GM21390 (cell line): ENCODE measurements at regions not wholly inside any gene's neighbourhood (a gene's known extent, or its start where the extent isn't known, plus 50 kb on each side); places are given as distances from the start of the nearest gene placed in this dataset.

Experiments
- ATAC-seq: cut with Tn5 transposase; IDR thresholded peaks from one replicate; pipeline ENCODE4 v1.9.1; 2021; ENCODE audit not compliant: unreplicated experiment

DNA sequence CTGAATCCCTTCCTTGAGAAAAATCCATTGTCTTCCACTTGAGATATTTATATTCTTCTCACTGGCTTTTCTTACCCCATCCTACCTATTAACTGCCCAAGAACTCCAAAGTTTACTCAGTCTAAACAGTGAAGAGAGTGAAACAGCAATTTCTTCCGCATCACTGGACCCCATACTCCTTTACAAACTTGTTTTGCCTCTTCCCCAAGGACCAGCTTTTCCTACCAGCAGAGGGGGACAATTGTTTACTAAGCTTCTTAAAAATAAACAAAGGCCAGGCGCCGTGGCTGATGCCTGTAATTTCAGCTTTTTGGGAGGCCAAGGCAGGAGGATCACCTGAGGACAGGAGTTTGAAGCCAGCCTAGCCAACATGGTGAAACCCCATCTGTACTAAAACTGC is 52.0 kb downstream of the LRATD1 start:
- ATAC-seq, result no peak

DNA sequence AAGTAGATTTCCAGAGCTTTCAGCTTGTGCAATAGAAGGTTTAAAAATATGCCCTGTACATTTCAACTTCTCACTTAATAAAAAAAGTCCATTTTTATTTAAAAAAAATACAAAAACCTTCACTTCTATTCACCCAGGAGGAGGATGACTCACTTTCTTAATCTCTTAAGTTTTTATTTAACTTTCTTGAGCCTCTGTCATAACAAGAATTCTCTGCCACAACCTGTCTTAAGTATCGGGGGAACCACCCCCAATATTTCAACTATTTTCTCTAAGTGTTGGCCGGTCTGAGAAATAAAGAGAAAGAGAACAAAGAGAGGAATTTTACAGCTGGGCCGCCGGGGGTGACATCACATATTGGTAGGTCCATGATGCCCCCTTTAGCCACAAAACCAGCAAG is 58.4 kb downstream of the LRATD1 start:
- ATAC-seq, result no peak

DNA sequence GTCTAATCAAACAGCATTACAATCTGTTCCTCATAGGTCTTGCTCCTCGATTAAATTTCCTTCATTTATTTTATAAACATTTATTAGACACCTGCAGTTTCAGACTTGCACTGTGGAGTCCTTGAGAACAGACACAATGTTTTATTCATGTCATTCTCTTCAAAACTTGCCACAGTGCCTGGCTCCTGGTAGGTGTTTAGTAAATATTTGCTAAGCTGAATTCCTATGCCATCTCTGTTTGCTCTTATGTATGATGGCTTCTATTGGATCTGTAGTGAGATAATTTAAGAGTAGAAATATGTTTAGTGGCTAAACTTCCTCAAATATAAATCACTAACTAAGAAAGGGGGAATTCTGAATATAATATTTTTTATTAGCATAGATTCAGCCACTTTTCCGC is 61.4 kb downstream of the LRATD1 start:
- ATAC-seq, result no peak

DNA sequence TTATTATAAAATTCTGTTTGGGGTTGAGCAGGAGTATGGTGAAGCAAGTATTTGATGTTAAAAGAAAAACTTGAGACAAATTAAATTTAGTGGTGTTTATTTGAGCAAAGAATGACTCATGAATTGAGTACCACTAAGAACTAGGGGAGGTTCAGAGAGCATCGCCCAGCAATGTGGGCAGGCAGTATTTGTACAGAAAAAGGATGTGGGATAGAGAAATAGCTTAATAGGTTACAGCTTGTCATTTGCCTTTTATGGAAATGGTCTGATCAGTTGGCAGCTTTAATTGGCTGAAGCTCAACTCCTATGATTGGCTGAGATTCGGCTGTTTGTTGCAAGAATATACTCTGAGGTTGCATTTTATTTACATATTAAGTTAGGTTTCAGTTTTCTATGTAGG is 68.2 kb downstream of the LRATD1 start:
- ATAC-seq, result no peak

DNA sequence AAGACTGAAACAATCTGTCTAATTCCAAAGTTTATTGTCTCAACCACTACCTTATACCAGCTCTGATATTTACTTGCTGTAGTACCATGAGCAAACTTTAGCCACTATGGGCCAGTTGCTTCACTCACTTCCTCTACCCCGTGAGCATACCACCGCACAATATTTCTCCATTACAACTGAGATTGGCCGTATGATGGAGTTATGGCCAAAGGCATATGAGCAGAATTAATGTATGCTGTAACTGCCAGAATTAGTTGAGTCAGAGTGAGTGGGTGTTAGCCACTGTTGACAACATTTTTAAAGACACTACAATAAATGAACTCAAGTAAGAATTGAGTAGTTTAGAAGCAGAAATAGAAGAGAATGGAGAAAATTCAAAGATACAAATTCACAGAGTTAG is 69.7 kb downstream of the LRATD1 start:
- no peak for ATAC-seq

DNA sequence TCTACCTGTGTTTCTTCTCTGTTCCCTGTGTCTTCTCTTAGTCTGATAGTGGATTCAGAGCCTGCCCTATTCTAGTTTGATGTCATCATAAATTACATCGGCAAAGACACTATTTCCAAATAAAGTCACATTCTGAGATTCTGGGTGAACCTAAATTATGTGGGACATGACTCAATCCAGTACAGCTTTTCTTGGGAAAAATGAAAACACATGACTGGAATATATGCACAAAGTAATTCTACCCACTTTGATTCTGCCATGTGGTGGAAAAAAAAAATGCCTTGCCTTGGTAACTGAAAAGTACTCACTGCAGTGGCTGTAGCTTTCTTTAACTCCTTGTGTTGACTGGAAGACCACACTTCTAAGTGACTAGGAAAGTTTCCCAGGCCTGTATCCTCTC is 73.7 kb downstream of the LRATD1 start:
- ATAC-seq, result no peak

DNA sequence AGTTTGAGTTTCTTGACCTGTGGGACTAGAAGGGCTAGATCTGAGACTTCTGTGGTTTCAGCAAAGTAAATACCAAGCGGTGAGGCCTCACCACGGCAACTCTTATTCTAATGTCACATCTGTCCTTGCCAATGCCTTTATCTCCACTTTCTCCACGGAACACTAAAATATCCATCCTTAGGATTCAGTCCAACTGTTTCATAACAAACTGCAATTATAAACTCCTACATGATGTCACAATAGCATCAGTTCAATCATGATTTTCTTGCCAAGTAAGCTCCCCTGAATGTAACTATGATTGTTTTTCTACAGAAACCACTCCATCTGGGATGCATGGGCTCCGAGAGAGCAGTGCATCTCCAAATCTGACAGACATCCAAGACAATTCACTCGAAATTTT is 79.6 kb downstream of the LRATD1 start:
- no peak for ATAC-seq

DNA sequence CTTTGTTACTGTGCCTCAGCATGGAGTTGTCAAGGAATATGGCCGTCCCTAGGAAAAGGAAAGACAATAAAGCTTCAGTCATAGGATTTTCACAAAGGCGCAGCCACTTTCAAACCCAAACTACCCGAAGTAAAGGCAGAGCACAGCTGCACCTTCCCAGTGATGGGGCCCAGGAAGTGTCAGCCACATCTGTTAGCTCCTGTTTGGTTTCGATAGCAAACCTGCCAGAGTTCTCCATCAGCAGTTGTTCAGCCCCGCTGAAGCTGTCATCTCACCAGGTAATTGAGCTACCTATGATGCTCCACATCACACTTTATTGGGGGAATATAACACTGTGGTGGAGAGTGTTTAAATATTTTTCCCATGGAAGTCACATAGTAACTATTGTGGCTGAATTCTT is 80.7 kb downstream of the LRATD1 start:
- no peak for ATAC-seq

DNA sequence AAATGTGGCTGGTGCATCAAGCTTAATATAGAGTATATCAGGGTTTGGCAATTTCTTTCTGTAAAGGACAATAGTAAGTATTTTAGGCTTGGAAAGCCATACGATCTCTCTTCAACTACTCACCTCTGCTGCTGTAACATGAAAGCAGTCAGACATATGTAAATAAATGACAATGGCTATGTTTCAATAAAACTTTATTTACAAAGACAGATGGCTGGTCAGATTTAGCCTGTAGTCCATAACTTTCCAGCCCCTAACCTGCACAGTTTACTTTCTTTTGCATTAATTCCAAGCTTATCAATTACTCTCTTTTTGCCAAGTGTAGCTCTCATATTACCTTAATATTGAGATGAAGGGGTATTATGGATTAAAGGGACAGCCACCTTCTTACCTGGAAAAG is 83.1 kb downstream of the LRATD1 start:
- ATAC-seq, result no peak

DNA sequence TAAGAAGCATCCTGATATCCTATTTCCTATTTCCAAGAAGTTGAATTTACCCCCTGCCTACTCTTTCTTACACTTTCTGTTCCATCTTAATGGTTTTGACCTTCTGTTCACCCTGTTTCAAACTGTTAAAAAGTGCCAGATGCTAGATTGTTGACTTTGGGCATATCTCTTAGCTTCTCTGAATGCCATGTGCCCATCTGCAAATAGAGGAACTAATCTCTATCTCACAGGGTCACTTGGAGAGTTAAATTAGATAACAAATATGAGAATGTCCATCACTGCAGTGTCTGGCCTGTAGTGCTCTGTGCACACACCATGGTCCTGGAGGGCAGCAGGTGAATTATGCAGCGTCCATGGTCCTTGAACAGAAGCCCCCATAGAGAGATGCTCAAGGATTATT is 83.8 kb downstream of the LRATD1 start:
- ATAC-seq, result no peak

DNA sequence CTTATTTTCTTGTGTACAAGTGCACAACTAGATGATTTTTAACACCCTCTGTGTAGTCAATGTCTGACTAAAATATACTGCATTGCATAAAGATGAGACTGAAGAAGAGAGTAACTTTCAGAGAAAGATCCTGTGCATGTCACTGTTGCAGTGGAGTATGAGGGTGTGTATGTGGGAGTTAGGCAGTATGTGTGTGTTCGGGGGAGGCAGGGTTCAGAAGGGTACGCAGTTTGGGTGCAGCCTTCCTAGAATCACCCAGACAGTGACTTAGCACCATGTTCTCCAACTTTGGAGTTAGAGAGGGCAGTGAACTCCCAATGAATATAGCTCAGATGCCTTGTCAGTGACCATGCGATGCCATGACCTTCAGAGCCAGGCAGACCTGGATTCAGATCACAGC is 84.6 kb downstream of the LRATD1 start:
- ATAC-seq, result no peak

DNA sequence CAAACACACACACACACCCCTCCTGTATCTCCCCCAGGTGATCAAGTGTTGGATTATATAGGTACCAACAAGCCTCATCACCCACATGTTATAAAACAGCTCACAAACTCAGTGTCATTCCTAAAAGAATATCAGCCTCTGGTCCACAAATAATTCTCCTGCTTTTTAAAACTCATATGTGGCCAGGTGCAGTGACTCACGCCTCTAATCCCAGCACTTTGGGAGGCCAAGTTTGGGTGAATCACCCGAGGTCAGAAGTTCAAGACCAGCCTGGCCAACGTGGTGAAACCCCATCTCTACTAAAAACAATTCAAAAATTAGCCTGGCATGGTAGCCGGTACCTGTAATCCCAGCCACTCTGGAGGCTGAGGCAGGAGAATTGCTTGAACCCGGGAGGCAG is 87.8 kb downstream of the LRATD1 start:
- ATAC-seq, result no peak

DNA sequence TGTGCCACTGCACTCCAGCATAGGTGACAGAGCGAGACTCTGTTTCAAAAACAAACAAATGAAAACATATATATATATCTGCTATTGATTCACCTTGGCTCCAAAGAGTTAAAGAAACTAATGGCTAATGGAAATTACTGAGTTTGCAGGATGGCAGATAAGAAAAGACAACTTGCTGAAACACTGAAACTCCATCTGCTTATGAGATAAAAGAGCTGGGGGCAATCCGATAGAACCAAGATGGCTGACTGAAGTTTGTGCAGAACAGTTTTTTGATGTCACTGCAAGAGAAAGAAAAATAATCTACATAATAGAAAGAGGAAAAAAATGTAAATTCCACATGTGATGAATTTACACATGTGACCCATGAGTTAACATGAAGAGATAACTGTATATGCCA is 88.2 kb downstream of the LRATD1 start:
- ATAC-seq, result no peak

DNA sequence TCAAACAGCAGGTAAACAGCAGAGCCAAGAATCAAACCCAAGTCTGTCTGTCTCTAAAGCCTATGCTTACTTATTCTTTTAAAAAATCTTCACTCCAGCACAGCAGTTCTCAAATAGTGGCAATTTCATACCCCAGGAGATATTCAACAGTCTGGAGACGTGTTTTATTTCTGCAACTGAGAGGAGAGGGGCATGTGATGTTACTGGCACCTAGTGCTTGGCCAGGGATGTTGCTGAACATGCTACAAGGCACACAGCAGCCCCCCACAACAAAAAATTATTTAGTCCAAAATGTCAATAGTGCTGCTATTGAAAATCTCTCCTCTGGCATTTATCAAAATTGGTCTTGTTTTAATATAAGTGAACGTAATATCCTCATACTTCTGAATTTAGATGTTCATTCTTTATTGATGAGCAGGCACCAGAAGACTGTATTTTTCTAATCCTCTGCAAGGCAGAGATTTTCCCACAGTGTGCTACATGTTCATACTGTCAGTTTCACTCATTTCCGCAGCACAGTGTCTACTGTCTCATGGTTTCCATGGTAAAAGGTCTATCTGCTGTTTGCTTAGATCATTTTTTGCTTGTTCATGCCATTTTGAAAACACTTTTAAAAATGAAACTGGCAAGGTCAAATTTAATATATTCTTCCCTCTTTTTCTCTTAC is 90.5 kb downstream of the LRATD1 start:
- no peak for ATAC-seq

DNA sequence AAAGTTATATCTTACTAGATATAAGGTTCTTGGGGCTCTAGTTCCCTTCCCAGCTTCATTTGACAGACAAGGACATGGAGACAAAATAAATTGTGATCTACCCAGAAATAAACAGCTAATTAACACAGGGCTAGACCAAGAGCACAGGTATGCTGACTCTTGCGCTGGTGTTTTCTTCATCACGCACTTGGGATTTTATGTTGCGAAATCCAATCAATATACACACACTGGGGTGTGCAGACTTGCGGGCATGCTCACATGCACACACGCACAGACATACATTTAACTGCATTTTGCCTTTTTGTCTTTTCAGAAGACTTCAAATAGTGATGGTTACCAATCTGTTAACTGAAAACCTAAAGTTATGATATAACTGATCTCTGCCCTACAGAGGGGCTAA is 91.2 kb downstream of the LRATD1 start:
- no peak for ATAC-seq

DNA sequence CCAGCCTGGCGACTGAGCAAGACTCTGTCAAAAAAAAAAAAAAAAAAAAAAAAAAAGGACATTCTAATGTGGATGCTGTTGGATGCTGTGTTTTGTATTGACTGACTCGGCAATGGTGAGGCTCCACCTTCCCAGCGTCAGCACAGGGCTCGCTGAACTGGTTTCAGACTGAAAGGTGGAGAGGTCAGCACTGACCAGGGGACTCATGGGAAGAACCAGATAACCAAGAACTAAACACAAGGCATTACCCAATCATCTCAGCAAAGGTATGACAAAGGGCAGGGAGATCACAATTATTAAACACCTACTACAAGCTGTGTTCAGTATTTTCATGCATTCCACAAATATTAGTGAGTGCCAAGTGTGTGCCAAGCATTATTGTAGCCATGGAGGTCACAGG is 103.2 kb downstream of the LRATD1 start:
- no peak for ATAC-seq

DNA sequence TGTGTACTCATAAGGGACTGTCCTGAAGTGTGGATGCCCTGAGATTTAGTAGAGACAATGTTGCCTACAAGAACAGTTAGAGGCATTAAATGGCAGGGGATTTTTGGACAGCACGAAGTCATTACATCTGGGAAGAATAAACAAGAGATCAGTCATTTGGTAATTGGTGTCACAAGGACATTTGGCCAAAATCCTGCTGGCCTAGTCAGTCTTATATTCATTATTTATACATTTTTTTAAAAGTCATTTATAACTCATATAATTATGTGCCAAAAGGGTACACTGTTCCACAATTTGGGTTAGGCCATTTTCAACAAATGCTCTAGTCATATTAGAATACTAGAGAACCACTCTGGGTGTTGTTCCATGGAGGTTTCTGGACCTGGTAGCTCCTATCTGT is 104.7 kb downstream of the LRATD1 start:
- no peak for ATAC-seq

DNA sequence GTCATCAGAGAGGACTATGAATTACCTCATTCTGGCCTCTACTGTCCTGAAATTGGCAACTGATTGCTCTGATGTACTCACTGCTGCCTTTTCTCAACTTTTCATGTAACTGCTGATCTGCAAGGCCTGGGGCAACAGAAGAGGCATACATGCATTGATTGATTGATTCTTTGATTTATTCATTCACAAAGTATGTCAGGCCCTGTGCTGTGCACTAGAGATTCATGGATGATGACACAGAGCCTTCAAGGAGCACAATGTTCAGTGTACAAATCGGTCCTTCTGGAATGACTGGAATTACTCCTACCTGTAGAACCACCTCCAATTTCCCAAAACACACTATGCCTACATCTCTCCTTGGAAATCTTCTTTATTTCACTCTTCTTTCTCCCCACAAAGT is 111.3 kb downstream of the LRATD1 start:
- no peak for ATAC-seq

DNA sequence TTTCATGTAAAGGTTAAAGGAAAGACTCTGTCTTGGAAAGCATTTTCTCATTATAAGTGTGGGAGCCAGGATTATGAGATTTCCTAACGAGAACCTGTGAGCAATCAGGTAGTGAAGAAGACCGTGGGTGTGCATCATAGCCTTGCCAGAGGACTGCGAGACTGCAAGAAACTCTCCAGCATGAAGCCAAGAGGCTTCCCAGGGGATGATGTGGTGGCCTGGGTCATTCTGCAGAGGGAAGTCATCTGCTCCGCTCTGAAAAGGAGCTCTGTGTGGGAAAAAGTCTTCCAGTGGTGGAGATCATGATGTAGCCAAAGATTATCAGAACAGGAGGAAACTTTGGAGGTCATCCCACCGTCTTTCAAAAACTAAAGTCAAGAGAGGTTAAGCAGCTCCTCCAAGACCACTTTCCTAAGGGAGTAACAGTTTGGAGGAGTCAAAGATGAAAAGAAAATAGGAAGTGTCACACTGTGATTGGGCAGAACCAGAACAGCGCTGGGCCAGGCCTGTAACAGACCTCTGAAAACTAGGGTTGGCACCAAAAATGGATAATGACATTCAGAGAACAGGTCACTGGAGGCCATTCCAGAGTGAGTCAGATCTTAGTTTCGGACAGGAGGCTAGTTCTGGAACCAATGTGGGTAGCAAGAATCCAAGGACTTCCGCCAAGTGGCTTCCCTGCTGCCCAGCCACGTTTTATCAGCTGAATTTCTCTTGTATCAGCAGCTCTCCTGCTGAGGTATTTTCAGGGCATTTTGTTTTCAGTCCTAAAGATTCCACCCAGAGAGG is 113.0 kb downstream of the LRATD1 start:
- ATAC-seq, result no peak

DNA sequence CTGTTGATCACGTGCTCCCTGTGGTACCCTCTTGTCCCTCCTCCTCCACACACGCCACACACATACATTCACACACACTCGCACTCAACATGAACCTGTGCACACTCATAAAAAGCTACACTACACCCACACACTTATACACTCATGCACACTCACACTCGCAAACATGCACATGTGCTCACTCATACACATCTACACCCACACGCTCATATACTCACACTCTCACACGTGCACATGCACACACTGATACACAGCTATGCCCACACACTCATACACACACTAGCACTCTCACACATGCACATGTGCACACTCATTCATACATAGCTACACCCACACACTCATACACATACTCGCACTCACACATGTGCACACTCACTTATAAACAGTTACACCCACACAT is 113.6 kb downstream of the LRATD1 start:
- ATAC-seq, result no peak

DNA sequence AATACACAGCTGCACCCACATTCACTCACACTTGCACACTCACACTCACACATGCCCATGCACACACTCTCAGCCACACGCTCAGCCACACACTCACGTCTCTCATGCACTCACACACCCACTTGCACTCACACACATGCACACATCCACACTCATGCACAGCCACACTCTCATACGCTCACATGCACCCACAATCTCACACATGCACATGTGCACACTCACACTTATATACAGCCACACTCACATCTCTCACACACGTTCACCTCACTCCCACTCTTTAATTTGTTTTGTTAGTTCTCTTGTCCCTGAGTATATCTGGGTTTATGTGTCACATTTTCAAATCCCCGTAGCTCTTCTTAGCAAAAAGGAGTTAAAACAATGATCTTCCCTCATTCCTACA is 114.9 kb downstream of the LRATD1 start:
- no peak for ATAC-seq

DNA sequence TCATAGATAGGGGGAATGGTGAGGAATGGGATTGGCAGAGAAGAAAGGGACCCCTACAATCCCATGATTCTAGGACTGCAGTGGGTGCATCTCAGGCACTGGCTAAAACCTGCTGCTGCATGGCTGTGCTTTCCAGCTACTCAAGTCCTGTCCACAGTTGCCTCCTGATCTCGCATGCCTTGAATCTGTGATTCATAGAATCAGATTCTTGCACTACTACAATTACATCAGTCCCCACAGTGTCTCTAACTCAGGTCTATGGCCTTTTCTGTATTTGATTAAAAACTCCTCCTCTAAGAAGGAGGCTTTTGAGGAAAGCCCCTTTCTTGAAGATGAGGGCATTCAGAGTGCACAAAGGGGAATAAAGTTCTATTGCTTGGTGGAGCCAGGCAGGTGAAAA is 117.4 kb downstream of the LRATD1 start:
- ATAC-seq, result no peak

DNA sequence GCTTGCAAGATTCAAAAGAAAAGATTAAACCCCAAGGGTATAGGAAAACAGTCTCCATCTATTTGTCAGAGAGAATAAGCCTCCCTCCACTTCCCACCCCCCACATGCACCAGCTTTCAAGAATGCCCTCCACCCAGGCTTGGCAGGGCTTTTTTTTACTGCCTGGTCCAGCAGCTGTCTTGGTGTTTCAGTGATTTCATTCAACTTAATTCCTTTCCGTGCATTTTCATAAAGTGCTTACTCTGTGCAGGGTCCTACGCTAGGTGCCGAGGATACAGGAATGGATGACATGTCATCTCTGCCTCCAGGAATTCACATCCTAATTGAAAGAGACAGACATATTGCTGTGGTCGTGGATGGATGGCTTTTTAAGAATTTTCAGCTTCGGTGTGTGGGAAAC is 117.9 kb downstream of the LRATD1 start:
- no peak for ATAC-seq
